Caco-2 (cell line): ENCODE measurements at regions not wholly inside any gene's neighbourhood (a gene's known extent, or its start where the extent isn't known, plus 50 kb on each side); places are given as distances from the start of the nearest gene placed in this dataset.

Experiments
- BruUV-seq: library from RNA; stranded (reverse); fragments of 400-500 nt; replicated peaks from 2 replicates; lab custom pipeline; 2021; lab: Mats Ljungman, UMichigan
- CTCF ChIA-PET: fragments of 300-600 bp; sonication (Branson Sonifier 250); formaldehyde crosslinking; loops from one replicate; lab custom pipeline; 2022; ENCODE audit warnings: antibody characterized with exemption; lab: Charles Lee
- POLR2A ChIA-PET: fragments of 300-600 bp; sonication (Branson Sonifier 250); formaldehyde crosslinking; loops from one replicate; lab custom pipeline; 2022; ENCODE audit warnings: antibody characterized with exemption; lab: Charles Lee
- DNase-seq, 2 experiments: peaks; one replicate each; pipeline versions ENCODE4 v3.0.0 to v3.0.0-alpha.2; 2020 to 2022
- H3K27me3 ChIP-seq: replicated peaks from 2 replicates; pipeline ENCODE4 v1.6.0; 2011; ENCODE audit warnings: low read length; ENCODE audit not compliant: control insufficient read depth, insufficient read depth
- H3K36me3 ChIP-seq: 2 replicates; pipeline ENCODE4 v1.5.1; 2011; ENCODE audit warnings: low read length; ENCODE audit not compliant: control insufficient read depth, insufficient read depth
- H3K4me1 ChIP-seq: fragments of 250-450 bp; sonication (Bioruptor Pico); 2 replicates; pipeline ENCODE4 v1.5.1; 2020; ENCODE audit warnings: mild to moderate bottlenecking
- H3K4me3 ChIP-seq: 2 replicates; pipeline ENCODE4 v1.5.1; 2011; ENCODE audit warnings: low read depth, mild to moderate bottlenecking, control low read depth, low read length
- H3K9me3 ChIP-seq: fragments of 250-450 bp; sonication (Bioruptor Pico); 2 replicates; pipeline ENCODE4 v1.5.1; 2020; ENCODE audit warnings: mild to moderate bottlenecking, moderate library complexity
- H3K27ac Mint-ChIP-seq: one replicate; pipeline ENCODE4 v1.8.0; 2022; ENCODE audit warnings: mixed read lengths; ENCODE audit not compliant: unreplicated experiment
- H3K27me3 Mint-ChIP-seq: one replicate; pipeline ENCODE4 v1.8.0; 2022; ENCODE audit warnings: mixed read lengths; ENCODE audit not compliant: insufficient read depth, unreplicated experiment
- H3K36me3 Mint-ChIP-seq: one replicate; pipeline ENCODE4 v1.8.0; 2022; ENCODE audit warnings: mild to moderate bottlenecking, mixed read lengths; ENCODE audit not compliant: insufficient read depth, unreplicated experiment
- H3K4me1 Mint-ChIP-seq: one replicate; pipeline ENCODE4 v1.8.0; 2022; ENCODE audit warnings: low read depth, mixed read lengths; ENCODE audit not compliant: unreplicated experiment
- H3K4me3 Mint-ChIP-seq: one replicate; pipeline ENCODE4 v1.8.0; 2022; ENCODE audit warnings: mild to moderate bottlenecking, moderate library complexity, mixed read lengths; ENCODE audit not compliant: unreplicated experiment
- H3K9me3 Mint-ChIP-seq: one replicate; pipeline ENCODE4 v1.8.0; 2022; ENCODE audit warnings: mixed read lengths; ENCODE audit not compliant: unreplicated experiment
- CTCF ChIP-seq, 2 experiments: fragments of 200-600 bp in 1 of 2; IDR thresholded peaks; 1 replicate in 1 of 2; 2 replicates in 1 of 2; pipeline versions ENCODE4 v1.5.1 to v1.8.0; 2011 to 2022; ENCODE audit warnings: antibody characterized with exemption in 1 of 2, control low read depth in 1 of 2, inconsistent platforms in 1 of 2, low read depth in 1 of 2, low read length in 1 of 2, mild to moderate bottlenecking in 1 of 2, moderate library complexity in 1 of 2; ENCODE audit not compliant: insufficient read depth in 1 of 2, severe bottlenecking in 1 of 2, unreplicated experiment in 1 of 2
- intact Hi-C: fragments of 100-400 bp; cut with micrococcal nuclease; formaldehyde crosslinking; loops from one replicate; pipeline ENCODE4 v1.10.0; 2022; ENCODE audit not compliant: unreplicated experiment

GRCh38 chr3:89699229-89699628 lies 591.8 kb downstream of the EPHA3 start:
- ChIA-PET POLR2A (no interaction called here), CTCF (no interaction called here)
- Histone ChIP-seq H3K27me3 (no peaks in the 10 kb centered on the region), H3K9me3 (no peaks in the 10 kb centered on the region), H3K36me3 (no peaks in the 10 kb centered on the region), H3K4me1 (no peaks in the 10 kb centered on the region), H3K4me3 (no peak overlapping the region)
- H3K27me3 Mint-ChIP-seq = no peaks in the 10 kb centered on the region
- H3K27ac Mint-ChIP-seq = no peak overlapping the region
- intact Hi-C loops = no loop called here
- no peak for TF ChIP-seq CTCF (IDR thresholded peaks at IDR 0.05; ENCODE audit: insufficient read depth in 1 of 2, low read depth in 1 of 2, low read length in 1 of 2, severe bottlenecking in 1 of 2, unreplicated experiment in 1 of 2)
- H3K4me1 Mint-ChIP-seq = no peaks in the 10 kb centered on the region
- peaks cover 10% of the 10 kb centered on the region for H3K9me3 Mint-ChIP-seq
- DNase-seq = no peak
- H3K36me3 Mint-ChIP-seq = no peaks in the 10 kb centered on the region
- BruUV-seq = no TSS peak
- no peak overlapping the region for H3K4me3 Mint-ChIP-seq

DNA sequence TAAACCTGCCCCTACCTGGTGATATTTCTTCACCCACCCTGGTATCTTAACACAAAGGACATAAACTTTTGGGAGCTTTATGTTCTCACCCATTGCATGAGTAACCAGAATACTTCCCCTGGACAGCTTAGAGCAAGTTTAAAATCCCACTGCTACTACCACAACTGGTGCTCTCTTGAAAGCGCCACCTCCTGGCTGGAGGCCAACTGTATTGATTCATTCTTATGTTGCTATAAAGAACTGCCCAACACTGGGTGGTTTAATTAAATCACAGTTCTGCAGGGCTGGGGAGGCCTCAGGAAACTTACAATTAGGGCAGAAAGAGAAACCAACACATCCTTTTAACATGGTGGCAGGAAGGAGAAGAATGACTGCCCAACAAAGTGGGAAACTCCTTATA lies 592.4 kb downstream of the EPHA3 start:
- Histone ChIP-seq H3K27me3 (no peaks in the 10 kb centered on the region), H3K4me1 (no peaks in the 10 kb centered on the region), H3K4me3 (no peak overlapping the region), H3K36me3 (no peaks in the 10 kb centered on the region), H3K9me3 (no peaks in the 10 kb centered on the region)
- Mint-ChIP-seq H3K27me3 (no peaks in the 10 kb centered on the region), H3K4me1 (no peaks in the 10 kb centered on the region), H3K9me3 (peaks cover 10% of the 10 kb centered on the region), H3K4me3 (no peak overlapping the region), H3K36me3 (no peaks in the 10 kb centered on the region), H3K27ac (no peak overlapping the region)
- POLR2A ChIA-PET = no interaction called here
- BruUV-seq = no TSS peak
- DNase-seq = no peak
- CTCF ChIA-PET = no interaction called here
- intact Hi-C loops = no loop called here
- no peak for TF ChIP-seq CTCF (IDR thresholded peaks at IDR 0.05; ENCODE audit: insufficient read depth in 1 of 2, low read depth in 1 of 2, low read length in 1 of 2, severe bottlenecking in 1 of 2, unreplicated experiment in 1 of 2)

- CTCF ChIA-PET = no interaction called here
- no peaks in the 10 kb centered on the region for H3K27me3 ChIP-seq
- no peak overlapping the region for H3K4me3 ChIP-seq
- BruUV-seq = no TSS peak
- POLR2A ChIA-PET = no interaction called here
- H3K9me3 ChIP-seq = no peaks in the 10 kb centered on the region
- Mint-ChIP-seq H3K27me3 (no peaks in the 10 kb centered on the region), H3K27ac (no peak overlapping the region), H3K9me3 (peaks cover 10% of the 10 kb centered on the region), H3K4me3 (no peak overlapping the region), H3K4me1 (no peaks in the 10 kb centered on the region), H3K36me3 (no peaks in the 10 kb centered on the region)
- H3K36me3 ChIP-seq = no peaks in the 10 kb centered on the region
- no peak for DNase-seq
- no peak for TF ChIP-seq CTCF (IDR thresholded peaks at IDR 0.05; ENCODE audit: insufficient read depth in 1 of 2, low read depth in 1 of 2, low read length in 1 of 2, severe bottlenecking in 1 of 2, unreplicated experiment in 1 of 2)
- intact Hi-C loops = no loop called here
- H3K4me1 ChIP-seq = no peaks in the 10 kb centered on the region
These were observed 595.0 kb downstream of the EPHA3 start for GRCh38 chr3:89702404-89702803.
